ENCODE measurements at regions not wholly inside any gene's neighbourhood (a gene's known extent, or its start where the extent isn't known, plus 50 kb on each side); places are given as distances from the start of the nearest gene placed in this dataset.
"Not testable (repeated sequence)": the region's sequence is repeated elsewhere in the genome, so short reads cannot be mapped to it uniquely, and the experiment has no call there.

DNA sequence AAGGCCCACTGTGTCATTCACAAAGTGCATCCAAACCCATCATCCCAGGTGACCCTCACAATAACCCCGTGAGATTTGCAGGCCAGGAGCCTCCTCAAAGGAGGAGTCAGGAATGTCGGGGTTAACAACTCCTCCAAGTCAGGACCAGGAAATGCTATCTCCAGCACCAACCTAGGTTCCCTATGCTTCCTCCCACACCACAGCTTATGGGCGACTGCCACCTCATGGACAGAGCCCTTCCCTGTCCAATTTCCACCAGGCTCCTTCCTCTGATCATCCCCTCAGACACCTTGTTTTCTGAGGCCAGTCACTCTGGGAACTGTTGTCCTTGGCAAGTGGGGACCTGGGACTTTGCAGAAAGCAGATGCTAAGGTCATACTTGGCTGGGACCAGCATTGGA, 77.8 kb downstream of the LIMS3 start:
- H3K27ac ChIP-seq; H3K9me3 ChIP-seq; H3K36me3 ChIP-seq; H3K27me3 ChIP-seq; H3K4me1 ChIP-seq; H3K4me3 ChIP-seq; intact Hi-C loops (cut with DNase I); DNase-seq: not testable (repeated sequence)
- peak; percentile 84 to 90 (median 87) for ATAC-seq
- no CpG with 5 or more reads among the region's 3 CpGs for WGBS (ENCODE audit: insufficient coverage, low coverage, low lambda C conversion rate, missing lambda C conversion rate)

DNA sequence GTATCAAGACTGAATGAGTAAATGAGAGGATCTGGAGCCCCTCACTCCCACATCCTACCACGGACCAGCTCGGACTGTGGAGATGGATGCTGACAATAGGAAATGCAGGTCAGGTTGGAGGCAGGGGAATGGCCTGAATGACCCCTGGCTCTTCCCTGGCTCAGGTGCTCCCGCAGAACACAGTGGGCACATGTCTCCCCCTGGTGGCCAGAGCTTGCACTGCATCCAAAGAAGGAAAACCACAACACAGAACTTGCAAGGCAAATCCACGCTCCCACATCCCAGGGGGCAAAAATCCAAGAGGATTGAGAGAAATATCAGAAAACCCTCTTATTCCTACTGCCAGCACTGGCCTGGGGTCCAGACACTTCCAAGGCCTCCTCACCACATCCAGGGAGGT, 82.3 kb downstream of the LIMS3 start:
- WGBS (ENCODE audit: insufficient coverage, low coverage, low lambda C conversion rate, missing lambda C conversion rate) = 0% methylated on average over 1 of the region's 4 CpGs
- H3K27me3 ChIP-seq; H3K4me3 ChIP-seq; H3K36me3 ChIP-seq; H3K4me1 ChIP-seq; H3K27ac ChIP-seq; DNase-seq; intact Hi-C loops (cut with DNase I); H3K9me3 ChIP-seq: not testable (repeated sequence)
- ATAC-seq = peak; percentile 61 to 79 (median 76)

DNA sequence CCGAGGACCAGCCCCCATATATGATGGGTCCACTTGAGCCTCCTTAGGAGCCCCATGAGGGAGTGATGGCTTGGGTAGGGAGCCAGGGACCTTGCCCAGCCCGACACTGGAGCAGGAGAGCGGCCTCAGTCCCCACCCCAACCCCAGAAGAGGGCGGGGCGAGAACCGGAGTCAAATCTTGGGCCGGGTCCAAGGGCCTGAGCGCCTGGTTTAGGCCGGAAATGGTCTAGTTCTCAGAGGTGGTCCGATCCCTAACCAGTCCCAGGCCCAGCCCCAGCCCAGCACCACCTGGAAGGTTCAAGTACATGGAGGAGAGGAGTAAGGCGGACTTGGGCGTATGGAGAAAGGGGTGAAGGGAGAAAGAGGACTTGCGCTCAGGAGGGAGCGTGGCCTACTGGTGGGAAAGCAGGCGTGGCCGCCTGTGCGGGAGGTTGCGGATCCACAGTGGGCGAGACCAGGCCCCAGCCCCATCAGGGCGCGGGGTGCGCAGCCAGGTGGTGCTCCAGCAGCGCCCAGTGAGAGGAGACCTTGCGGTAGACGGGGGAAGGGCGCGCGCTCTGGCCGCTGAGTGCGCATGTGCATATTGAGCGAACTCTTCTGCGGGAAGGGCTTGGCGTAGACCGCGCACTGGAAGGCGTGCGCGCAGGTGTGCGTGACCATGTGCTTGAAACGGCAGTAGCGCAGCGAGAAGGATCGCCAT, 88.1 kb downstream of the LIMS3 start:
- ATAC-seq = peak; percentile 81 to 83 (median 82)
- H3K4me3 ChIP-seq; H3K27ac ChIP-seq; H3K36me3 ChIP-seq; DNase-seq; H3K4me1 ChIP-seq; H3K27me3 ChIP-seq; intact Hi-C loops (cut with DNase I); H3K9me3 ChIP-seq: not testable (repeated sequence)
- no CpG with 5 or more reads among the region's 43 CpGs for WGBS (ENCODE audit: insufficient coverage, low coverage, low lambda C conversion rate, missing lambda C conversion rate)

- H3K4me3 ChIP-seq; H3K9me3 ChIP-seq; intact Hi-C loops (cut with DNase I); DNase-seq; H3K36me3 ChIP-seq; H3K27me3 ChIP-seq; H3K4me1 ChIP-seq; ATAC-seq; H3K27ac ChIP-seq: not testable (repeated sequence)
- WGBS (ENCODE audit: insufficient coverage, low coverage, low lambda C conversion rate, missing lambda C conversion rate) = no CpG with 5 or more reads among the region's 22 CpGs
These were observed 88.6 kb downstream of the LIMS3 start for GRCh38 chr2:109987089-109987420.

DNA sequence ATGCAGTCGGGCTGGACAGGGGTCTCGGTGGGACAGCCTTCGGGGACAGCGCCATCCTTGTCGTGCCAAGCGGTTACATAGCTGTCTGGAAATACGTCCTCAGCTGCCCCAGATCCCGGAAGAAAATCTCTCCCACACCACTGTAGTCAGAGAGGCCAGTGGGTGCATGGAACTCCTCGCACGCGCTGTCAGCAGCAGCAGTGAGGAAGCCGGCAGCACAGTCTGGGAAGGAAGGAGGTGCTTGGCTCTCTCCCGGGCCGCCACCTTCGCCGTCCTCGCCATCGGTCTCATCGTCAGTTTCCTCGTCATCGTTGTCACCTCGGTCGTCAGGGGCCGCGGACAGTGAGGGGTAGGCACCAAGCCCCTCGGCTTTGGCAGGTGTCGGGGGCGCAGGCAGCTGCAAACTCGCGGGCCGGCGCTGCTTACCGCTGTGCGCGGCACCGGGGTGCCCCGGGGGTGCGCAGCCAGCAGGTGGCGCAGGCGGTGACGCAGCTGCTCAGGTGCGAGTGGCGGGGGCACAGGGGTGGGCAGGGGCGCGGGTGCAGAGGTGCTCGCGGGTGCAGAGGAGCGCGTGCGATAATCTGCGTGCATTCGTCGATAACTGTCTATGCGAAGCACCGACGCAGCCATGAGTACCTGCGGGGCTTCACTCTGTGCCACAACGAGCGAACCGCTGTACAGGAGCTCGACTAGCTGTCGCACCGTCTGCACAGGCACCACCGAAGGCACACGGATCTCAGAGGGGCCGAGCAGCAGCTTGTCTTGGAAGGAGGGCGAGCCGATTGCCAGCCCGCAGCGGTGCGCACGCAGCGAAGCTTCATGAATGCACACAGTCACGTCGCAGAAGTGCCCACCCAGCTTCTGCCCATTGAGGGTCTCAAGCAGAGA, 89.2 kb downstream of the LIMS3 start:
- H3K4me1 ChIP-seq; H3K27me3 ChIP-seq; H3K27ac ChIP-seq; intact Hi-C loops (cut with DNase I); H3K36me3 ChIP-seq; DNase-seq; H3K4me3 ChIP-seq; H3K9me3 ChIP-seq: not testable (repeated sequence)
- no CpG with 5 or more reads among the region's 75 CpGs for WGBS (ENCODE audit: insufficient coverage, low coverage, low lambda C conversion rate, missing lambda C conversion rate)
- peak; percentile 86 to 90 (median 86) for ATAC-seq

GRCh38 chr2:109999395-109999794, 100.9 kb downstream of the LIMS3 start:
- H3K27me3 ChIP-seq; intact Hi-C loops (cut with DNase I): not testable (repeated sequence)

GRCh38 chr2:110002502-110002901, 104.0 kb downstream of the LIMS3 start:
- intact Hi-C loops (cut with DNase I); H3K4me3 ChIP-seq; H3K9me3 ChIP-seq; H3K27me3 ChIP-seq; H3K36me3 ChIP-seq; ATAC-seq; H3K4me1 ChIP-seq; DNase-seq; H3K27ac ChIP-seq: not testable (repeated sequence)
- WGBS (ENCODE audit: insufficient coverage, low coverage, low lambda C conversion rate, missing lambda C conversion rate) = no CpG with 5 or more reads among the region's 2 CpGs

More at GRCh38 chr2:109999395-109999794, 100.9 kb downstream of the LIMS3 start:
- H3K36me3 ChIP-seq, H3K27ac ChIP-seq, H3K4me3 ChIP-seq, H3K9me3 ChIP-seq, H3K4me1 ChIP-seq, ATAC-seq: not testable (repeated sequence)
- peak in 1 of 3 donors; percentile 31 for DNase-seq

DNA sequence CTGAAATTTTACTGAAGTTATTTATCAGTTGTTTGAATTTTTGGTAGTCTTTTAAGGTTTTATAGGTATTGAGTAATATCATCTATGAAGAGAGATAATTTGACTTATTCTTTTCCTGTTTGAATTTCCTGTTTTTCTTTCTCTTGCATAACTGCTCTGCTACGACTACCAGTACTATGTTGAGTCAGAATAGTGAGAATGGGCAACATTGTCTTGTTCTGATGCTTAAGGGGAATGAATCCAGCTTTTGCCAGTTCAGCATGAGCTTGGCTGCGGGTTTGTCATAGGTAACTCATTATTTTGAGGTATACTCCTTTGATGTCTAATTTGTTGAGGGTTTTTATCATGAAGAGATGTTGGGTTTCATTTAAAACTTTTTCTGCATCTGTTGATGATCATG, 102.2 kb downstream of the MALL start:
- intact Hi-C loops (cut with DNase I); H3K9me3 ChIP-seq; H3K4me3 ChIP-seq; H3K27me3 ChIP-seq; H3K4me1 ChIP-seq; H3K27ac ChIP-seq; H3K36me3 ChIP-seq; DNase-seq: not testable (repeated sequence)
- WGBS (ENCODE audit: insufficient coverage, low coverage, low lambda C conversion rate, missing lambda C conversion rate) = no CpG with 5 or more reads among the region's 2 CpGs
- ATAC-seq = peak in 1 of 4 donors; percentile 39

DNA sequence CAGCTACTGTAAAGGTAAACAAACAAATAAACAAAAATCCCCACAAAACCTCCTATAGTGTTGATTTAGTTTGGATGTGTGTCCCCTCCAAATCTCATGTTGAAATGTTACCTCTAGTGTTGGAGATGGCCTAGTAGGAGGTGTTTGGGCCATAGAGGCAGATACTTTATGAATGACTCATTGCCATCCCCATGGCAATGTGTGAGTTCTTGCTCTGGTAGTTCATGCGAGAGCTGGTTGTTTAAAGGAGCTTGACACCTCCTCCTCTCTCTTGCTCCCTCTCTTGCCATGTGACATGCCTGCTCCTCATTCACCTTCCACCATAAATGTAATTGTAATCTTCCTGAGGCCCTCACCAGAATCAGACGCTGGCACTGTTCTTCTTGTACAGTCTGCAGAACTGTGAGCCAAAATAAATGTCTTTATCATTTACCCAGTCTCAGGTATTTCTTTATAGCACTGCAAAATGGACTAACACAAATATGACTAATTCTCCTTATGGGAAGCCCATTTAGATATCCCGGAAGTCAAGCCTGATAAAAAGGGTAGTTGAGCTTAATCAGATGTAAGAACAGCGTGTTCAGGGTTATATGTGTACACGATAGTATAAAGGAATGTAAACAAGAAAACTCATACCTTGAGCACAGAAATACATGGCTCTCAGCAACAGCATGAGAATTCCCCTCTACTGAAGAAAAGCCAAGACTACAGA, 99.1 kb downstream of the MALL start:
- H3K9me3 ChIP-seq; H3K27me3 ChIP-seq; H3K27ac ChIP-seq; DNase-seq; H3K36me3 ChIP-seq; H3K4me3 ChIP-seq; H3K4me1 ChIP-seq; intact Hi-C loops (cut with DNase I): not testable (repeated sequence)
- ATAC-seq = peak in 1 of 4 donors; percentile 33
- no CpG with 5 or more reads among the region's 5 CpGs for WGBS (ENCODE audit: insufficient coverage, low coverage, low lambda C conversion rate, missing lambda C conversion rate)

- H3K36me3 ChIP-seq; H3K9me3 ChIP-seq; H3K4me3 ChIP-seq; H3K4me1 ChIP-seq; ATAC-seq; H3K27me3 ChIP-seq; DNase-seq; H3K27ac ChIP-seq; intact Hi-C loops (cut with DNase I): not testable (repeated sequence)
These were observed 95.4 kb downstream of the MALL start for GRCh38 chr2:110020269-110020668.

DNA sequence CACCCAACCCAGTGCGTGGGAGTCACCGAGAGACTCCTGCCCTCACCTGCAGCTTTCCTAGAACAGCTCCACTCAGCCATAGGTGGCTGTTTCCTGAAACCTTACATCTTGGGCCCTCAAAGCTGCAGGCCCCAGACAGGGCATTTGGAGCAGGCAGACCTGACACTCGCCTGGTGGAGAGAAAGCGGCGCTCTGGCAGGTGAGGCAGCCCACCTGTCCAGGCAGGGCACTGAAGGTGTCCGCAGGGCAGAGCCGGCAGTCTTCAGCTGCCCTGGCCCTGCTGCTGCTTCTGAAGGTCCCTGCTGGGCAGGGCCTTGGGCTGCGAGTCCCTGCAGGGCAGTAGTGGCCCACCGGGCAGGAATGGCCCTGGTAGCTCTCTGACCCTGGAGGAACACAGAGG, 93.3 kb downstream of the MALL start:
- WGBS (ENCODE audit: insufficient coverage, low coverage, low lambda C conversion rate, missing lambda C conversion rate) = no CpG with 5 or more reads among the region's 9 CpGs
- intact Hi-C loops (cut with DNase I); H3K36me3 ChIP-seq; H3K4me3 ChIP-seq; H3K9me3 ChIP-seq; H3K27ac ChIP-seq; H3K27me3 ChIP-seq; H3K4me1 ChIP-seq: not testable (repeated sequence)
- DNase-seq = peak in 2 of 3 donors; percentile 7 to 31
- ATAC-seq = peak in 2 of 4 donors; percentile 11 to 16
